IPS DF 6.9 (cell line): ENCODE measurements at regions not wholly inside any gene's neighbourhood (a gene's known extent, or its start where the extent isn't known, plus 50 kb on each side); places are given as distances from the start of the nearest gene placed in this dataset.

ENCODE experiments used
- DNase-seq: peaks from one replicate; pipeline ENCODE4 v3.0.0-alpha.2; 2013; ENCODE audit warnings: low read depth, low spot score
- H3K27ac ChIP-seq: one replicate; pipeline ENCODE4 v1.5.1; 2013; ENCODE audit warnings: low read length, control low read depth
- H3K27me3 ChIP-seq: 2 replicates; pipeline ENCODE4 v1.6.1; 2013; ENCODE audit warnings: mild to moderate bottlenecking, low read length; ENCODE audit not compliant: control insufficient read depth, insufficient read depth
- H3K36me3 ChIP-seq: 2 replicates; pipeline ENCODE4 v1.6.1; 2013; ENCODE audit warnings: low read length; ENCODE audit not compliant: control insufficient read depth, insufficient read depth
- H3K4me1 ChIP-seq: 2 replicates; pipeline ENCODE4 v1.6.1; 2013; ENCODE audit warnings: low read length; ENCODE audit not compliant: control insufficient read depth, insufficient read depth
- H3K4me3 ChIP-seq: 2 replicates; pipeline ENCODE4 v1.5.1; 2013; ENCODE audit warnings: mild to moderate bottlenecking, low read length
- H3K9me3 ChIP-seq: 2 replicates; pipeline ENCODE4 v1.6.1; 2013; ENCODE audit warnings: low read length, inconsistent platforms; ENCODE audit not compliant: control insufficient read depth, insufficient read depth
- WGBS: extraction: QIAGEN DNeasy Blood & Tissue Kit; methylation state at CpG from one replicate; pipeline ENCODE4 v1.1.7; 2013; ENCODE audit warnings: mixed read lengths, missing lambda C conversion rate; ENCODE audit not compliant: insufficient read length, insufficient coverage; 5-methylcytosine and 5-hydroxymethylcytosine counted together

DNA sequence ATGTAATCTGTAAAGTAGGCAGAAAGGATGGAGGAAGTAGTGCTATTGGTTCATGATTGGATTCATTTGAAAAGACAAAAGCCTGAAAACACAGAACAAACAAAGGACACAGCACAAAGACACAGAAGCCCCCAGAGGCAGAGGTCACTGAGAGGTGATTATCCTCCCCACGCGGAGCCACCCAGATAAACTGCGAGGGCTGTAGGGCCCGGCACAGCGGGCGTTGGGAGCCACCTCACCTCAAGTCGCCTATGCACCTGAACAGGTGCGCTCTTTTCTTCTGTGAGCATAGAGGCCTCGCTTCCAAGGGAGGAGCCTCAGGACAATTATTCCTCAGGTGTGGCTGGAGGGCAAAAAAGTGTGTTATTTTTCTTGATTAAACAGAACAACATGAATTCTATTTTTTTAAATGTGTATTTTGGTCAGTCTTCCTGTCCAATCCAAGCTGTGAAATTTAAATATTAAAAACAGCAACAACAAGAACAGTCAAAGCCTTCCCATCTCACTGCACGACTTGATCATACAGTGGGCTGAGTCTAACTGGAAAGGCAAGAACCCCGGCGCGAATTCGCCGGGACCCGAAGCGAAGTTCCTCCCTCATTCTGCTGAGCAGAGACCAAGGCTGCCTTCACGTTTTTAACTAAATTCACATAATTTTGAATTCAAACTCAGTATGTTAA lies 205.3 kb downstream of the THBS2 start:
- no peaks in the 10 kb centered on the region for H3K36me3 ChIP-seq
- no peaks in the 10 kb centered on the region for H3K4me1 ChIP-seq
- no peak for DNase-seq
- H3K27me3 ChIP-seq = no peaks in the 10 kb centered on the region
- H3K27ac ChIP-seq = no peak overlapping the region
- no CpG with 5 or more reads among the region's 18 CpGs for WGBS
- no peak overlapping the region for H3K4me3 ChIP-seq
- H3K9me3 ChIP-seq = no peaks in the 10 kb centered on the region

DNA sequence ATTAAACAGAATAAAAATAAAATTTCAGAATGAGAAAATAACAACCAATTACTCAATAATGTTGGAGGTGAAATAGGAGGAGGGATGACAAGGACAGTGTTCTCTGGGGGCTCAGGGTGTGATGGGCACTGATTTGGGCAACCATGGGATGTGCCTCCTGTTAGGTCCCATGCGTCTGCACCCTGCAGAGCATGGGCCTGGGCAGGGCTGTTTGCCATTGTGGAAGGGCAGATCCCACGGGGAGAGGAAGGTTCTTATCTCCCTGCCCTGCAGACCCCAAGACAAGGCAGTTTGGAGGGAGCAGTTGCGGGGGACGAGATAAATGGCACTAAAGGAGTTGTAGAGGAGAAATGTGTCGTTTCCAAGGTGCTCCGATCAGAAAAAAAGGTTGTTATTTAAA lies 206.3 kb downstream of the THBS2 start:
- Histone ChIP-seq H3K4me3 (no peak overlapping the region), H3K4me1 (no peaks in the 10 kb centered on the region), H3K36me3 (no peaks in the 10 kb centered on the region), H3K27ac (no peak overlapping the region), H3K27me3 (no peaks in the 10 kb centered on the region), H3K9me3 (no peaks in the 10 kb centered on the region)
- no CpG with 5 or more reads among the region's 6 CpGs for WGBS
- DNase-seq = no peak

DNA sequence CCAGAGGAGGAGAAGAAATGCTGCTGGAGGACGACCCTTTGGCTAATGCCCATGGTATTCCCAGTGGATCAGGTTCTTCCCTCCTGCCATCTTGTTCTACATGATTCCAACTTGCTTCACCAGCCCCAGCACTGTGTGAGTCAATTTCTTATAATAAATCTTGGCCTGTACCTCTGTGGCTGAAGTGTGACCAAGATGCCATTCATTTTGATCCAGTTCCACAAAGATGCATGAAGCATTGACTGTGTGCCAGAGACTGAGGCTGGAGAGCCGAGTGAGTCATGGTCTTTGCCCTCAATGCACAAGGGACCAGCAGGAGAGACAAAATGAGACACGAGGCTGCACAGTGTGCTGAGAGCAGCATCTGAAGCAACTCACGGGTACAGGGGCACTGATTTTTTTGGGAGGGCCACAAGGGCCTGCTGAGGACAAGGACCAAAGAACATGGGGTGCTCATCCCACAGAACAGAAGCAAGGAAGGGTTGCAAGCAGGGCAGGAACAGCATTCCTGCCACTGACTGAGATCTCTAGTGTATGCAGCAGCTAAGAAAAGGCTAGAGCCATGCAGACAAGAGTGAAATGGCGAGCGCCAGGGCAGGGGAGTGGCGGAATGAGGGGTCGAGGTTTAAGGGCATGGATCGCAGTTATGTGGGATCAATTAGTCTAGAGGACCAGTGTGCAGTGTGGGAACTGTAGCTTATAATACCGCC lies 207.0 kb downstream of the THBS2 start:
- Histone ChIP-seq H3K4me3 (no peak overlapping the region), H3K27ac (no peak overlapping the region), H3K9me3 (no peaks in the 10 kb centered on the region), H3K27me3 (no peaks in the 10 kb centered on the region), H3K4me1 (no peaks in the 10 kb centered on the region), H3K36me3 (no peaks in the 10 kb centered on the region)
- WGBS = no CpG with 5 or more reads among the region's 10 CpGs
- no peak for DNase-seq

DNA sequence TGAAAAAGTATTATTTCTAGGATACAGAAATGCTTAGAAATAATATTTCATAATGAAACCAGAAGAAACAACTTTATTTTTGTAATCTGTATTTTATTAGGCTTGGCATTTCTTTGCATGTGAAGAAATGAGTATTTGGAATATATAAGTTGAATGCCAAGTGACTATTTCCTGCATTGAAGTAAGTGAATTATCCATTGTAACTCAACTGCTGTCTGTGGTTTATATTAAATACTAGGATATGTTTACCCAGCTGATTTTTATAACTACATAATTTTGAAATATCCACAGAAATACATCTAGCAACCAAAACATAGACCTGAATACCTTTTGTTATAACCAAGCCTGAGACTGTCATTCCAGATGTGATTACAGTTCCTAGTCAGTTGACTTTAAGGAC lies 207.6 kb downstream of the THBS2 start:
- Histone ChIP-seq H3K4me1 (no peaks in the 10 kb centered on the region), H3K4me3 (no peak overlapping the region), H3K36me3 (no peaks in the 10 kb centered on the region), H3K27me3 (no peaks in the 10 kb centered on the region), H3K27ac (no peak overlapping the region), H3K9me3 (no peaks in the 10 kb centered on the region)
- DNase-seq = no peak

DNA sequence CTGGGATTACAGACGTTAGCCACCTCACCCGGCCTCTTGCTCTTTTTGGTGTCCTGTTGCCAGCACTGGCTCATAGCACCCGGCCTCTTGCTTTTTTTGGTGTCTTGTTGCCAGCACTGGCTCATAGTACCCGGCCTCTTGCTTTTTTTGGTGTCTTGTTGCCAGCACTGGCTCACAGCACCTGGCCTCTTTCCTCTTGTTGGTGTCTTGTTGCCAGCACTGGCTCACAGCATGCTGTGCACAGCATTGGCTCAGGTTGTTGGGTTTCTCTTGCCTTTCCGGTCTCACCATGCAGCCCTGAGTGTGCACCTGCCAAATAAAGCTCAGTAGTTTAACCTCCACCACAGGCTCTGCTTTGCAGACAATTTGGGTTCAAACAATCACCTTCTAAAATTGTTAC lies 208.2 kb downstream of the THBS2 start:
- no CpG with 5 or more reads among the region's 5 CpGs for WGBS

DNA sequence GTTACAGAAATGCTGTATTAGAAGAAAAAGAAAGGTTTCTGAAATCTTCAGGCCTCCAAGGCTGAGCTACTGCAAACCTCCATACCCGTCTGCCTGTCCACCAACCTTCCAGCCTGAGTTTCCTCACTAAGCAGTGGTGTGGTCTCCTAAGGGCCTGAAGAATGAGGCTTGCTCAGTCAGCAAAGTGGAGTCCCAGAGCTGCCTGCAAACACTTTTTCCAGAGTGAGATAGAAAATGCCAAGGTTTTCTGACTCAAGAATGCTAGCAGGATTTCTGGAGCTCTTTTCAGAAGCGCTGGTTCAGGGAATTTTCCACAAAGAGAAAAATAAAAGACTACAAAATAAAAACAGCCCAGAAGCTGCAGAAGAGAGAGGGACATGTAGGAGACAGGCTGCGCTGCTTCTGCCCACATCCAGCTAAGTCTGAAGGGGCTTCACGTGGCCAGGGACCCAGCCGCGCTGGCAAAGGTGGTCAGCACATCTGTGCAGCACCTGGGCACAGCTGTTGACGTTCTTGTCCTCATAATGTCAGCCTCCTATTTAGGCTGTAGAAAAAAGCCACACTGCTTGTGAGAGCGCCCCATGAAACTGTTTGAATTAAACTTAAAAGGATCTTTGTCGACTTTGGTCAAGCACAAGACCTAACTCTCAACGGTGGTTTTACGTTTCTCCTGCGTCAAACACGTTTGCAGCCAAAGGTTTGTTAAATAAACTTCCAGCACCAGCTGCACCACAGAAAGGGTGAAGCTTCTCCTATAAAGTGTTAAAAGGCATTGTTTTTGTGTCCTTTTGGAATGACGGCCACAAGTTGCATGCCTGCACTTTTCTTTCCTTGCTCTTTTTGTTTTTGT lies 209.0 kb downstream of the THBS2 start:
- no CpG with 5 or more reads among the region's 14 CpGs for WGBS
- Histone ChIP-seq H3K4me3 (no peak overlapping the region), H3K27ac (no peak overlapping the region), H3K4me1 (no peaks in the 10 kb centered on the region), H3K36me3 (no peaks in the 10 kb centered on the region), H3K9me3 (no peaks in the 10 kb centered on the region), H3K27me3 (no peaks in the 10 kb centered on the region)
- DNase-seq = no peak

More for the DNA sequence above, 208.2 kb downstream of the THBS2 start:
- DNase-seq = no peak
- Histone ChIP-seq H3K9me3 (no peaks in the 10 kb centered on the region), H3K27ac (no peak overlapping the region), H3K4me3 (no peak overlapping the region), H3K4me1 (no peaks in the 10 kb centered on the region), H3K36me3 (no peaks in the 10 kb centered on the region), H3K27me3 (no peaks in the 10 kb centered on the region)

DNA sequence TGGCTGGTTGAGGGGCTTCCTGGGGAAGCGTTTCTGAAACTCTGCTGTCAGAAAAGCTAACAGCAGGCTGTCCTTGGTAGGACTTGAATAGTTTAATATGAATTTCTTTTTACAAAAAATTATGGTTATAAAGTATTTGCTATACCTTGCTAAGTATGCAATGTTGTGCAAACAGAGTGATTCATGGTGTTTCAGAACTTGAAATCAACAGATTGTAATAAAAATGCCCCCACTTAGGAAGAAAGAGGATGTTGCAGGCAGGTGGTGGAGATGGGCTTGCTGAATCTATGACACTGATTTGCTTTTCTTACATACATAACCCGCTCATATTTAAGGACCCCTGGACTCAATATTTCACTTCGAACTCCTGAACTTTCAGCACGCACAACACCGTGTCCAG lies 211.6 kb downstream of the THBS2 start:
- Histone ChIP-seq H3K27ac (no peak overlapping the region), H3K36me3 (no peaks in the 10 kb centered on the region), H3K4me1 (no peaks in the 10 kb centered on the region), H3K27me3 (no peaks in the 10 kb centered on the region), H3K4me3 (no peak overlapping the region), H3K9me3 (no peaks in the 10 kb centered on the region)
- no peak for DNase-seq
- WGBS = no CpG with 5 or more reads among the region's 5 CpGs

DNA sequence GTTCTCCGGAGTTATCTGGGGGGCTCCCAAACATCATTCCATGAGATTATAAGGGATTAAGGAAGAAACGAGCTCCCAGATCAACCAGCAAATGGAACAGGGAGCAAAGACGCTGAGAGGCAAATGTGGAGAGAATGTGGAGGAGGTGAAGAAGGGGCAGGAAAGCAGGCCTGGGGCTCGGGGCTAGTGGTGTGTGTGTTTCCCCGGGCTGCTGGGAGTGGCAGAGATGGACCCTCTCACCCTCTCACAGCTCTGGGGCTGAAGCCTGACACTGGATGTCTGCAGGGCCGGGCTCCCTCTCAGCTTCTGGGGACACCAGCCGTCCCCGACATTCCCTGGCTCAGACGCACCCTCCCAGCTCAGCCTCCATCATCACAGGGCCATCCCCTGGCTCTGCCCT lies 212.6 kb downstream of the THBS2 start:
- no peaks in the 10 kb centered on the region for H3K9me3 ChIP-seq
- no peak for DNase-seq
- H3K4me1 ChIP-seq = no peaks in the 10 kb centered on the region
- H3K27ac ChIP-seq = no peak overlapping the region
- no peak overlapping the region for H3K4me3 ChIP-seq
- no peaks in the 10 kb centered on the region for H3K27me3 ChIP-seq
- H3K36me3 ChIP-seq = no peaks in the 10 kb centered on the region
- WGBS = no CpG with 5 or more reads among the region's 9 CpGs

DNA sequence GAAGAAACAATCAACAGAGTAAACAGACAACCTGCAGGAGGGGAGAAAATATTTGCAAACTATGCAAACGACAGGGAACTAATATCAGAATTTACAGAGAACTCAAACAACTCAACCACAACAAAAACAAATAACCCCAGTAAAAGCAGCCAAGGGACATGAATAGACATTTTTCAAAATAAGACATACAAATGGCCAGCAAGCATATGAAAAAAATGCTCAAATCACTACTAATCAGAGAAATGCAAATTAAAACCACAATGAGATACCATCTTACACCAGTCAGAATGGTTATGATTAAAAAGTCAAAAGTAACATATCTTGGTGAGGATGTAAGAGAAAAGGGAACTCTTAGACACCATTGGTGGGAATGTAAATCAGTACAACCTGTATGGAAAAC lies 215.0 kb downstream of the THBS2 start:
- Histone ChIP-seq H3K36me3 (no peaks in the 10 kb centered on the region), H3K4me3 (no peak overlapping the region), H3K27ac (no peak overlapping the region), H3K9me3 (no peaks in the 10 kb centered on the region), H3K4me1 (no peaks in the 10 kb centered on the region), H3K27me3 (no peaks in the 10 kb centered on the region)
- DNase-seq = no peak
- WGBS = no CpG with 5 or more reads among the region's 1 CpG

DNA sequence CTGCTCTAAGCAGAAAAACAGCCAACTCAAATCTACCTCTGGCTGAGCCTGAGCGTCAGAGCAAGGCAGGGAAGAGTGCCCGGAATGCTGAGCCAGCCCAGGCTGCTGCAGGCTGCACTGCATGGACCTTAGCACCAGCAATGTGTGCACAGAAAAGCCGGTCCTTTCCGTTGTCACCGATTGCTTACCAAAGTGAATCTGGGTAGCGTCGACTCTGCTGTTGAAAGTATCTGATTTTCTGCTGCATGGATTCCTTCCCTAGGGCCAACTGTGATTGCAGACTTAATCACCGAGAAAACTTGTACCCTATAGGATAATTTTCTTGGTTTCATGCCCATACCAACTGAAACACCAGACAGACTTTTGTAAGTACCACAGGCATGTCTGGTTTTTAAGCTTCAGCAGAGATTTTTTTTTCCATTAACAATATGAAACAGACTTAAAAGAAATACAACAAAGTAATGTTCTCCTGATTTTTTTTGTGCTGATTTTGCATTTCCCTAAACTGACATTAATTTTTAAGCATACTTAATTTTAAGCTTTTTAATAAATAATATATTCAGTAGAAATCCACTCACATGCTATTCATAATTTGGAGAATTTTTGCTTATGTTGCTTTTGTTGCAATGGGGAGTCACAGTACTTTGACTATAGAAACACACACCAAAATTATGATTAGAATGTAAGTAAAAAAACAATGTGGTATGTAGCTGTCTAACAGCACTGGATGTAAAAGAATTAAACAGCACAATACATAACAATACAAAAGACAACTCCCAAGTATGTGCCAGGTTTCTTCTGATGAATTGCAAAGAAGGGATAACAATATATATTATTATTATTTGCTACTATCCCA lies 218.0 kb downstream of the THBS2 start:
- H3K4me3 ChIP-seq = no peak overlapping the region
- no peaks in the 10 kb centered on the region for H3K36me3 ChIP-seq
- H3K27me3 ChIP-seq = no peaks in the 10 kb centered on the region
- H3K9me3 ChIP-seq = no peaks in the 10 kb centered on the region
- WGBS = no CpG with 5 or more reads among the region's 8 CpGs
- no peak overlapping the region for H3K27ac ChIP-seq
- no peaks in the 10 kb centered on the region for H3K4me1 ChIP-seq
- no peak for DNase-seq
